ENCODE measurements at regions not wholly inside any gene's neighbourhood (a gene's known extent, or its start where the extent isn't known, plus 50 kb on each side); places are given as distances from the start of the nearest gene placed in this dataset.

DNA sequence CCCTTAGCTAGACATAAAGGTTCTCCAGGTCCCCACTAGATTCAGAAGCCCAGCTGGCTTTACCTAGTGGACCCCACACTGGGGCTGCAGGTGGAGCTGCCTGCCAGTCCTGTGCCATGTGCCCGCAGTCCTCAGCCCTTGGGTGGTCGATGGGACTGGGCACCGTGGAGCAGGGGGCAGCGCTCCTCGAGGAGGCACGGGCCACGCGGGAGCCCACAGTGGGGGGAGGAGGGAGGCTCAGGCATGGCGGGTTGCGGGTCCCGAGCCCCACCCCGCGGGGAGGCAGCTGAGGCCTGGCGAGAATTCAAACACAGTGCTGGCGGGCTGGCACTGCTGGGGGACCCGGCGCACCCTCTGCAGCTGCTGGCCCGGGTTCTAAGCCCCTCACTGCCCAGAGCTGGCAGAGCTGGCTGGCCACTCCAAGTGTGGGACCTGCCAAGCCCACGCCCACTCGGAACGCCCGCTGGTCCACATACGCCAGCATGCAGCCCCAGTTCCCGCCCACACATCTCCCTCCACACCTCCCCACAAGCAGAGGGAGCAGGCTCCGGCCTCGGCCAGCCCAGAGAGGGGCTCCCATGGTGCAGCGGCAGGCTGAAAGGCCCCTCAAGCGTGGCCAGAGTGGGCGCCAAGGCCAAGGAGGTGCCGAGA lies 119.7 kb upstream of the NRXN1 start:
- TF ChIP-seq, protein P1, sequence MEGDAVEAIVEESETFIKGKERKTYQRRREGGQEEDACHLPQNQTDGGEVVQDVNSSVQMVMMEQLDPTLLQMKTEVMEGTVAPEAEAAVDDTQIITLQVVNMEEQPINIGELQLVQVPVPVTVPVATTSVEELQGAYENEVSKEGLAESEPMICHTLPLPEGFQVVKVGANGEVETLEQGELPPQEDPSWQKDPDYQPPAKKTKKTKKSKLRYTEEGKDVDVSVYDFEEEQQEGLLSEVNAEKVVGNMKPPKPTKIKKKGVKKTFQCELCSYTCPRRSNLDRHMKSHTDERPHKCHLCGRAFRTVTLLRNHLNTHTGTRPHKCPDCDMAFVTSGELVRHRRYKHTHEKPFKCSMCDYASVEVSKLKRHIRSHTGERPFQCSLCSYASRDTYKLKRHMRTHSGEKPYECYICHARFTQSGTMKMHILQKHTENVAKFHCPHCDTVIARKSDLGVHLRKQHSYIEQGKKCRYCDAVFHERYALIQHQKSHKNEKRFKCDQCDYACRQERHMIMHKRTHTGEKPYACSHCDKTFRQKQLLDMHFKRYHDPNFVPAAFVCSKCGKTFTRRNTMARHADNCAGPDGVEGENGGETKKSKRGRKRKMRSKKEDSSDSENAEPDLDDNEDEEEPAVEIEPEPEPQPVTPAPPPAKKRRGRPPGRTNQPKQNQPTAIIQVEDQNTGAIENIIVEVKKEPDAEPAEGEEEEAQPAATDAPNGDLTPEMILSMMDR (conservative IDR thresholded peaks at IDR 0.05) = no peak
- TF ChIP-seq EZH2 (IDR thresholded peaks at IDR 0.05; ENCODE audit: low read depth) = no peak

All from PC-9 (cell line).